OCI-M2 (cell line): ENCODE measurements at regions not wholly inside any gene's neighbourhood (a gene's known extent, or its start where the extent isn't known, plus 50 kb on each side); places are given as distances from the start of the nearest gene placed in this dataset.

ENCODE experiments used
- DNase-seq: peaks from one replicate; lab custom pipeline; 2025; ENCODE audit not compliant: unreplicated experiment; lab: John Stamatoyannopoulos, UW

DNA sequence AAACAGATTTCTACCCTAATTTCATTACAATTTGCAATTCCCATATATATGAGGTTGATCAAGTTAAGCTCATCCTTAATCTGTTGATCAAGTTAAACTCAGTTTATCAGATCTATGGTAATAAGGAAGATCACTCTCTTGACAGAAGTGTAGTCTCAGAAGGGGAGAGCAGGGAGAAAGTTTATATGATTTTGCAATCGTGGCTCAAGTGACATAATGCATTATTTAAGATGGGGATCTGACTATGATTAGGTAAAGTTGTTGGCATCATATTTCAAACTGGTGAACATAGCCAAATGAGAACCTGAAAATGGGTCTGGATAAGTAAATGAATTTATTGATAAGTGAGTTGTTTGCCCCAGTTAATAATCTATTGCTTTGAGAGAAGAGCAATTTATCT, 995.3 kb downstream of the OTOL1 start:
- no peak for DNase-seq

DNA sequence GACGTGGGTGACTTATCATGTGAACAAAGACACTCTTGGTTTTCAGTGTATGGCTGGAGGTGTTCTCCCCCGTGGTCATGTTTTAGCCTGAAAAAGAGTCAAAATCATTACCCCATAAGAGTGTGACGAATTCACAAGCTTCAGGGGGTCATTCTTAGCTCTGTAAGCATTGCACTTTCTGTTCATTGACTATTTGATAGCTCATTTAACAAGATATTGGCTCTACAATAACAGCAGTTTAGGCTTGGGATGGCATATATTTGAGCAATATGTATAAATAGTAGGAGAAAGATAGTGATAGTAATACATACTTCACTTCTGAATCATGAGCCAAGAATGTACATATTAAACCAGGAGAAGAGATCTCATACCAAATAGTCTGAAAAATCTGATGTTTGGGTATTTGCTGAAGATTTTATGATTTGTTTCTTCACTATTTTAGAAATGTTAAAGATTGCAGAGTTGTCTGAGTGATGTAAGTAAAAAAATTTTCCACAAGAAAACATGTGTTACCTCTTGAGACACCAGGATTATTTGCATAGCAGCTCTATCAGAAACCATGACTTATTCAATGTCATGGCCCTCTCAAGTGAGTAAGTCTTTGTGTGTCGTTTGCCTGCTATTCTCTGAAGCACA, 996.0 kb downstream of the OTOL1 start:
- no peak for DNase-seq

GRCh38 chr3:162498626-162499025, 1002.0 kb downstream of the OTOL1 start:
- no peak for DNase-seq

DNA sequence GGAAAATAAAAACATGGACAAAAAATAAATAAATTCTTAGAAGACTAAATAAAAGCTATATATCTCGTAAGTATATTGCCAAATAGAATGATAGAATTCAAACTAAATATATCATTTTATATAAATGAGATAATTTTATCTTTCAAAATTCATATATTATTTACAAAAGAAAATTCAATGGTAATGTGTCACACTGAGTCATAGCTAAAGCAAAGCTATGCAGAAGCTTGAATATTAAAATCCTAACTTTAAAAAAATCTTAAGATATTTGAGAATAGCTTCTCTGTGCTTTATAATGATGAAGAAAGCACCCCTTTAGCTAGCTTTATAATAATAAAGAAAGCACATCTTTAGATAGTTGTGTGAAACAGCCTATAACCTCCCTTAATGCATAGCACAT, 1010.8 kb downstream of the OTOL1 start:
- no peak for DNase-seq

- DNase-seq: no peak
These were observed 1015.9 kb downstream of the OTOL1 start for GRCh38 chr3:162512488-162512887.

DNA sequence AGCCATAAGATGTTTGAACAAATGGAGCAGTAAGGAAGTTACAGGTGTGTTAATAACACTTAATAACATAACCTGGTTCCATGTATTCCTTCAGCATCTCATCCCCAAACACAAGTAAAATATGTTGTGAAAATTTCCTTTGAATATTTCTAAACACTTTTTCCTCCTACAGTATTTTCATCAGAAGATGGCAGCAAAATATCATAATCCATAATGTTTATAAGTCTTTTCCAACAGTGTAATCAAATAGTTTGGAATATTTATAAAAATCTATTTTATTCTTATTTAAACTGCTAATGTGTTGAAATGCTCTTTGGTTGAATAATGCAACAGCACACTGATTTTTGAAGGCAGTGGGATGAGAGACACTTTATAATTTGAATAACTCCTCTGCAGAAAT, 1020.5 kb downstream of the OTOL1 start:
- no peak for DNase-seq

GRCh38 chr3:162521669-162522068, 1025.1 kb downstream of the OTOL1 start:
- no peak for DNase-seq

- DNase-seq: no peak
These were observed 1028.6 kb downstream of the OTOL1 start for GRCh38 chr3:162525066-162525742.

DNA sequence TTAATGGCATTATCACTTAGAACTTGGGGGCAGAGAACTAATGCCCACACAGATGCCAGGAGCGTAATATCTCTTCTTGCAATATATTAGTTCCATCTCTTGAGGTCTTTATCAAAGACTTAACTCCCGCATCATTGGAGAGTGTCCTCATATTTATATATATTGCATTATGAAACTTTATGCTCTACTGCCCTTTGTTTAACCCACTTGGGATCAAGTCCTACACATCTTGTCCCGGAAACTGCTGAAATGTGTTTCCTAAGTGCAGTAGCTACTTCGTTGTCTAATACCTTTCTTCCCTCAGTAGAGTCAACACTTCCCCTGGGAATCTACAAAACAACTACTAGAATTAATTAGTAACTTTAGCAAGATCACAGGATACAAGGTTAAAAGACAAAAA, 1029.2 kb downstream of the OTOL1 start:
- DNase-seq: no peak

DNA sequence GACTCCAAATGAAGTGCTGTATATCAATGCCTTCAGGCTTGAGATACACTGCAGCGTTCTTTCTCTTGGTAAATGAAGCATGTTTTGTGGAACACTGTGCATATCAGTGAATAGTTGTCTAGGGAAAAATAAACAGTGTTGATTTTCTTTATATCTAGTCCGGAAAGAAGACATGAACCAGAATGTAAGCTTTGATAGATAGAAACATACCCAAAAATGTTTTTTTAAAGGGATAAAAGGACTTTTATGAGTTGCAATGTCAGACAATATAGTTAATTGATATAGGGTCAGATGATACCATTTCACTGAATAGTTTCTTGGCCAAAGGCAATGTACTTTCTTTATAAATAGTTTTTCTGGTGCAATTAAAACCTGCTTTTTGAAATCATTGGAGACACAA, 1037.8 kb downstream of the OTOL1 start:
- DNase-seq: no peak

GRCh38 chr3:162538491-162538890, 1041.9 kb downstream of the OTOL1 start:
- DNase-seq: no peak

- DNase-seq: no peak
These were observed 1042.3 kb downstream of the OTOL1 start for GRCh38 chr3:162538906-162539305.

DNA sequence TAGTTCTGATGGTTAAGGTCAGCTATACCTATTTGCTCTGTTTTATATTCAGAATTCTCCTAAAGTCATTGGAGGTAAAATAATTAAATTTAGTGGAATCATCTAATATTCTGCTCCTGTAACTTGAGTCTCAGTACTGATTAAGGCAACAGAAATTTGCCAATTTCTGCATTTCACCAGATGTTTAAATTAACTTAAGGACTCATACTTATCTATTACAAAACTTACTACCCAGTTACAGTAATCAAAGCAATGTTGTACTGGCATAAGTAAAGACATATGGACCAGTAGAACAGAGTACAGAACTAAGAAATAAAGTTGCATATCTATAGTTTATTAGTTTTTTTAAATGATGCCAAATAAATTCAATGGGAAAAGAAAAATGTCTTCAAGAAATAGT, 1043.8 kb downstream of the OTOL1 start:
- no peak for DNase-seq

DNA sequence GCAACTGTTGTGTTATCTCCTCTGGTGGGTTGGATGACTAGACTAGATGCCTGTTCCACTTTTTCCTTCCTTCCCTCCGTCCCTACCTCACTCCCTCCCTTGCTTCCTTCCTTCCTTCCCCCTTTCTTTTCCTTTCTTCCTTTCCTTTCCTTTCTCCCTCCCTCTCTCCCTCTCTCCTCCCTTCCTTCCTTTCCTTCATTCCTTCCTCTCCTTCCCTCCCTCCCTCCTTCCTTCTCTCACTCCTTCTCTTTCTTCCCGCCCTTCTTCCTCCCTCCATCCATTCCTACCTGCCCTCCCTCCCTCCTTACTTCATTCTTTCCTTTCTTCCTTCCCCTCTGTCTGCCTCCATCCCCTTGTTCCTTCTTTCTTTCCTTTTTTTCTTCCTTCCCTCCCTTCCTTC, 1045.3 kb downstream of the OTOL1 start:
- no peak for DNase-seq

DNA sequence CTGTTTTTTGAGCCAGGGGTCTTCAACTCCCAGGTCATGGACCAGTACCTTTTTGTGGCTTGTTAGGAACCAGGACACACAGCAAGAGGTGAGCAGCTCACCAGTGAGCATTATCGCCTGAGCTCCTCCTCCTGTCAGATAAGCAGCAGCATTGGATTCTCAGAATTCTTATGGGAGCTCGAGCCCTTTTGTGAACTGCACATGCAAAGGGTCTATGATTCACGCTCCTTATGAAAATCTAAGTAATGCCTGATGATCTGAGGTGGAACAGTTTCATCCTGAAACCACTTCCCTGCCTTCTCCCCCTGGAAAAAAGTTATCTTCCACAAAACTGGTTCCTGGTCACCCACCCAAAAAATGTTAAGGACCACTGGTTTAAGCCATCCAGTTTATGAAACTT, 1047.6 kb downstream of the OTOL1 start:
- DNase-seq: no peak

- DNase-seq: no peak
These were observed 1050.3 kb downstream of the OTOL1 start for GRCh38 chr3:162546910-162547309.

GRCh38 chr3:162547321-162547720, 1050.7 kb downstream of the OTOL1 start:
- DNase-seq: no peak

GRCh38 chr3:162555761-162556160, 1059.2 kb downstream of the OTOL1 start:
- DNase-seq: no peak

DNA sequence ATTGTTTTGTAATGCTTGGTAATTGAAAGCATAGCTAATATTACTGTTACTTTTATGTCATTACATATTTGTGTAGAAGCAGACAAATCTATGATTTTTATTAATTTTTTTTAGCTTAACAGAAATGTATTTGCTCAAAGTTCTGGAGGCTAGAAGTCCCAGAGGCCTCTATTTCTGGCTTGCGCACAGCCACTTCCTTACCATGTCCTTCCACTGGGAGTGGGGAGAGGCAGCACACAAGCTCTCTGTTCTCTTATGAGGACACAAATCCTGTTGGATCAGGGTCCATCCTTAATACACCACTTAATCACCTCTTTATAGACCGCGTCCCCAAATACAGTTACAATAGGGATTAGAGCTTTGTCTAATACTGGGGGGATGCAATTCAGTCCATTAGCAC, 1061.4 kb downstream of the OTOL1 start:
- no peak for DNase-seq

DNA sequence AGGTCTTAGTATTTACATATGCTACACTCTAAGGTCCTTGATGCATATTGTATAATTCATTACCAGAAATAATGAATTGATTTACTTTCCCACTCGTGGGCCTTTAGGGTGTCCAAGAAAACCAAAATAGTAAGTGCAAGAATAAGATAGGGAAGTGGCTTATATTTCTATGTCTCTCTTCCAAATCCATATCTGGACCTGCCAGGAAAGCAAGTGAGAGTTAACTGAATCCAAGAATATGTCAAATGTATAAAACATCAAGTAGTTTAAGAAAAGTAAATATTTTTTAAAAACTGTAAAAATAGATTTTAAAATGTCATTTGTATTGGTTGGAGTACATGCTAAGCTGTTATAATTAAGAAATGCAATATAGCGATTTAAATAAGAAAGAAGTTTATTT, 1072.1 kb downstream of the OTOL1 start:
- no peak for DNase-seq

DNA sequence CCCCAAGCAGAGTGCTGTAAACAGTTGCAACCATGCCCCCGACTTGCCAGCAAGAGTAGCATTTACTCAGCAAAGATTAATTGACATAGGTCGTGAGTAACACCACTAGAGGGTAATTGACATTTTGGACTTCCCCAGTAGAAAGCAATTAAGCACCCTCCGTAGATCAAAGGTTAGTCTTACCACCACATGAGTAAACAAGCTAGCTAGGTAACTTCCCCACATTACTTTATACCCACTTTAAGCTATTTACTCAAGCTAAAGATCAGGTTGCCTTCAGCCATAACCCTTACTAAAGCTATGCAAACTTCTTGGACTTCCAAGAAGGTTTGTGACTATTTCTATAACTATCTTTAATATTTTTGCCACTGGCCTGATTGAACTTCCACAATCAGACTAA, 1072.7 kb downstream of the OTOL1 start:
- DNase-seq: no peak

DNA sequence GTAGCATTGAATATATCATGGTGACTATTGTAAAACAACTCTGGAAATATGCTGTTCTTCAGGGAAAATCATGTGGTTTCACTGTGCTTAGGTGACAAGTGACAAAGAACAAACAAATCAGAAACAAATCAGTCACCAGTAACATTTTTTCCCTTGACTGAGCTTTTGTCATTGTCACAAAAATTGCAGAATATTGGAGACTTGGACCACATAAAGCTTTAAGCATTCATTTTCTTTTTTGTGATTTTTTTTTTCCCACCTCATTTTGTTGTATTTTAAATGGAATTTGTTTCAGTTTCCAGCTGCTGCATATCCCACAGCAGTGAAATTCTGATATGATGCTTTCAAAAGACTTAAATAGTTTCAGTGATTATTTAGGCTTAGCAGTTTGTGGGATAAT, 1088.4 kb downstream of the OTOL1 start:
- no peak for DNase-seq

- no peak for DNase-seq
These were observed 1090.0 kb downstream of the OTOL1 start for GRCh38 chr3:162586591-162586990.
